PC-3 (cell line): ENCODE measurements at regions not wholly inside any gene's neighbourhood (a gene's known extent, or its start where the extent isn't known, plus 50 kb on each side); places are given as distances from the start of the nearest gene placed in this dataset.

Experiments
- ATAC-seq: fragments of 200-7000 bp; cut with Tn5 transposase; 2 replicates; pipeline ENCODE4 v1.9.1; 2020; ENCODE audit warnings: mild to moderate bottlenecking, moderate library complexity
- BruUV-seq: library from RNA; stranded (reverse); fragments of 400-500 nt; replicated peaks from 2 replicates; lab custom pipeline; 2021; lab: Mats Ljungman, UMichigan
- CTCF ChIA-PET: fragments of 300-600 bp; sonication (Branson Sonifier 250); formaldehyde crosslinking; loops from one replicate; lab custom pipeline; 2022; ENCODE audit warnings: antibody characterized with exemption; lab: Charles Lee
- POLR2A ChIA-PET: fragments of 300-600 bp; sonication (Branson Sonifier 250); formaldehyde crosslinking; loops from one replicate; lab custom pipeline; 2022; ENCODE audit warnings: antibody characterized with exemption; ENCODE audit not compliant: unreplicated experiment; lab: Charles Lee
- DNase-seq: peaks from one replicate; pipeline ENCODE4 v3.0.0-alpha.2; 2015
- H2AFZ ChIP-seq: fragments of 300-600 bp; sonication (generic); 2 replicates; pipeline ENCODE4 v1.6.0; 2016; ENCODE audit warnings: antibody characterized with exemption, low read length
- H3F3A ChIP-seq: fragments of 300-600 bp; sonication (generic); one replicate; pipeline ENCODE4 v1.6.0; 2017; ENCODE audit warnings: antibody characterized with exemption, low read length, control low read depth, mild to moderate bottlenecking; ENCODE audit not compliant: unreplicated experiment
- H3K27ac ChIP-seq: fragments of 300-600 bp; sonication (generic); 2 replicates; pipeline ENCODE4 v1.5.1; 2016; ENCODE audit warnings: mild to moderate bottlenecking, low read length
- H3K27me3 ChIP-seq: fragments of 300-600 bp; sonication (generic); 2 replicates; pipeline ENCODE4 v1.6.1; 2016; ENCODE audit warnings: low read length, mixed read lengths
- H3K36me3 ChIP-seq: fragments of 300-600 bp; sonication (generic); 2 replicates; pipeline ENCODE4 v1.6.1; 2016; ENCODE audit warnings: low read depth, mixed run types, low read length, mixed read lengths
- H3K4me1 ChIP-seq: fragments of 300-600 bp; sonication (generic); 2 replicates; pipeline ENCODE4 v1.5.1; 2016; ENCODE audit warnings: low read length; ENCODE audit not compliant: insufficient read depth
- H3K4me2 ChIP-seq: fragments of 300-600 bp; sonication (generic); 2 replicates; pipeline ENCODE4 v1.6.0; 2016; ENCODE audit warnings: low read length
- H3K4me3 ChIP-seq: fragments of 300-600 bp; sonication (generic); 2 replicates; pipeline ENCODE4 v1.5.1; 2016; ENCODE audit warnings: mild to moderate bottlenecking, low read length, mixed read lengths
- H3K79me2 ChIP-seq: fragments of 300-600 bp; sonication (generic); 2 replicates; pipeline ENCODE4 v1.6.1; 2017; ENCODE audit warnings: low read length, mixed read lengths
- H3K9ac ChIP-seq: fragments of 300-600 bp; sonication (generic); 2 replicates; pipeline ENCODE4 v1.6.0; 2016; ENCODE audit warnings: mild to moderate bottlenecking, low read length
- H3K9me2 ChIP-seq: fragments of 300-600 bp; sonication (generic); replicated peaks from 2 replicates; pipeline ENCODE4 v1.6.1; 2016; ENCODE audit warnings: mixed run types, low read length, mixed read lengths
- H3K9me3 ChIP-seq: fragments of 300-600 bp; sonication (generic); 2 replicates; pipeline ENCODE4 v1.6.1; 2016; ENCODE audit warnings: low read length, mixed read lengths
- H4K20me1 ChIP-seq: fragments of 300-600 bp; sonication (generic); 2 replicates; pipeline ENCODE4 v1.6.1; 2016; ENCODE audit warnings: low read length, mixed read lengths
- EZH2 ChIP-seq: fragments of 300-600 bp; sonication (generic); IDR thresholded peaks from one replicate; pipeline ENCODE4 v1.6.1; 2017; ENCODE audit warnings: antibody characterized with exemption, mild to moderate bottlenecking, low read length; ENCODE audit not compliant: unreplicated experiment
- EZH2phosphoT487 ChIP-seq: fragments of 300-600 bp; sonication (generic); IDR thresholded peaks from 2 replicates; pipeline ENCODE4 v1.6.1; 2018; ENCODE audit warnings: mild to moderate bottlenecking, antibody characterized with exemption, low read length, borderline replicate concordance
- intact Hi-C: fragments of 100-400 bp; cut with micrococcal nuclease; formaldehyde crosslinking; loops from 2 replicates; pipeline ENCODE4 v1.9.0; 2023
- TF ChIP-seq, protein P1 (sequence below): fragments of 300-600 bp; sonication (generic); conservative IDR thresholded peaks from 2 replicates; pipeline ENCODE4 v1.5.1; 2017; ENCODE audit warnings: antibody characterized with exemption, low read depth, mild to moderate bottlenecking, low read length

- DNase-seq (no peak), ATAC-seq (no peak)
- H3K9ac ChIP-seq = no peak overlapping the region
- no peaks in the 10 kb centered on the region for H3K9me2 ChIP-seq
- H3K79me2 ChIP-seq = no peaks in the 10 kb centered on the region
- H3K36me3 ChIP-seq = no peaks in the 10 kb centered on the region
- ChIA-PET CTCF (no interaction called here), POLR2A (no interaction called here)
- no peaks in the 10 kb centered on the region for H4K20me1 ChIP-seq
- H3K9me3 ChIP-seq = no peaks in the 10 kb centered on the region
- H3K27ac ChIP-seq = no peak overlapping the region
- H3K4me2 ChIP-seq = peak overlapping the region; percentile 5; the same call in 1 of the 2 replicates
- H3F3A ChIP-seq = no peaks in the 10 kb centered on the region
- no peaks in the 10 kb centered on the region for H3K4me1 ChIP-seq
- no TSS peak for BruUV-seq
- no peaks in the 10 kb centered on the region for H3K27me3 ChIP-seq
- intact Hi-C loops = no loop called here
- no peak overlapping the region for H3K4me3 ChIP-seq
- H2AFZ ChIP-seq = peak overlapping the region; percentile 53; the same call in 1 of the 2 replicates
- TF ChIP-seq, protein P1, sequence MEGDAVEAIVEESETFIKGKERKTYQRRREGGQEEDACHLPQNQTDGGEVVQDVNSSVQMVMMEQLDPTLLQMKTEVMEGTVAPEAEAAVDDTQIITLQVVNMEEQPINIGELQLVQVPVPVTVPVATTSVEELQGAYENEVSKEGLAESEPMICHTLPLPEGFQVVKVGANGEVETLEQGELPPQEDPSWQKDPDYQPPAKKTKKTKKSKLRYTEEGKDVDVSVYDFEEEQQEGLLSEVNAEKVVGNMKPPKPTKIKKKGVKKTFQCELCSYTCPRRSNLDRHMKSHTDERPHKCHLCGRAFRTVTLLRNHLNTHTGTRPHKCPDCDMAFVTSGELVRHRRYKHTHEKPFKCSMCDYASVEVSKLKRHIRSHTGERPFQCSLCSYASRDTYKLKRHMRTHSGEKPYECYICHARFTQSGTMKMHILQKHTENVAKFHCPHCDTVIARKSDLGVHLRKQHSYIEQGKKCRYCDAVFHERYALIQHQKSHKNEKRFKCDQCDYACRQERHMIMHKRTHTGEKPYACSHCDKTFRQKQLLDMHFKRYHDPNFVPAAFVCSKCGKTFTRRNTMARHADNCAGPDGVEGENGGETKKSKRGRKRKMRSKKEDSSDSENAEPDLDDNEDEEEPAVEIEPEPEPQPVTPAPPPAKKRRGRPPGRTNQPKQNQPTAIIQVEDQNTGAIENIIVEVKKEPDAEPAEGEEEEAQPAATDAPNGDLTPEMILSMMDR = no peak
- TF ChIP-seq EZH2 (no peak), EZH2phosphoT487 (no peak)
These were observed 77.0 kb downstream of the RAD51AP2 start for GRCh38 chr2:17441055-17441771.

DNA sequence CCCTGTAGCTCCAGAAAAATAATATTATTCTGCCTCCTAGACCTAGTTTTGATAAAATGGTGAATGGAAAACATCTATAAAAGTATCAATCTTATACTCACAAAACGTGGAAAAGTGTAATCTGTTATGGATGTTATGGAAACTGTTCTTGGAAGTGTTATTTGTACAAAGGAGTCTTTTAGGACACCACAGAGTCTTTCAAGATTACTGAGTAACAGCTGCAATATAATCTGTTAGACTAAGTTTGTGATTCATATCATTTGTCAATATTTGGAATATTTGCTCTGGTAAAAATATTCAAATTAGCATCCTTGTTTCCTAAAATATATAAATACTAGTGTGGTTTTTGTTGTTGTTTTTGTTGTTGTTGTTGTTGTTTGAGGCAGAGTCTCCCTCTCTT lies 87.9 kb downstream of the RAD51AP2 start:
- ChIA-PET CTCF (no interaction called here), POLR2A (no interaction called here)
- Histone ChIP-seq H3K79me2 (no peaks in the 10 kb centered on the region), H3K9me3 (no peaks in the 10 kb centered on the region), H4K20me1 (no peaks in the 10 kb centered on the region), H2AFZ (no peak overlapping the region), H3K36me3 (no peaks in the 10 kb centered on the region), H3K4me2 (no peak overlapping the region), H3K27ac (no peak overlapping the region), H3K4me1 (no peaks in the 10 kb centered on the region), H3K9me2 (no peaks in the 10 kb centered on the region), H3F3A (no peaks in the 10 kb centered on the region), H3K9ac (no peak overlapping the region), H3K4me3 (no peak overlapping the region), H3K27me3 (no peaks in the 10 kb centered on the region)
- intact Hi-C loops = no loop called here
- BruUV-seq = no TSS peak
- no peak for TF ChIP-seq EZH2phosphoT487
- TF ChIP-seq EZH2 = no peak
- TF ChIP-seq, protein P1 = no peak
- ATAC-seq (no peak), DNase-seq (no peak)

- ChIA-PET POLR2A (no interaction called here), CTCF (no interaction called here)
- H3K27ac ChIP-seq = no peak overlapping the region
- no peaks in the 10 kb centered on the region for H3K27me3 ChIP-seq
- no peaks in the 10 kb centered on the region for H3K9me2 ChIP-seq
- no peaks in the 10 kb centered on the region for H3K9me3 ChIP-seq
- DNase-seq (no peak), ATAC-seq (no peak)
- H4K20me1 ChIP-seq = no peaks in the 10 kb centered on the region
- intact Hi-C loops = no loop called here
- TF ChIP-seq EZH2 (no peak), EZH2phosphoT487 (no peak)
- TF ChIP-seq, protein P1 = no peak
- H3K4me1 ChIP-seq = no peaks in the 10 kb centered on the region
- H3F3A ChIP-seq = no peaks in the 10 kb centered on the region
- H2AFZ ChIP-seq = no peak overlapping the region
- no peak overlapping the region for H3K4me3 ChIP-seq
- no peak overlapping the region for H3K9ac ChIP-seq
- no TSS peak for BruUV-seq
- no peak overlapping the region for H3K4me2 ChIP-seq
- H3K36me3 ChIP-seq = no peaks in the 10 kb centered on the region
- H3K79me2 ChIP-seq = no peaks in the 10 kb centered on the region
These were observed 89.1 kb downstream of the RAD51AP2 start for GRCh38 chr2:17429130-17429529.
